ENCODE measurements at regions not wholly inside any gene's neighbourhood (a gene's known extent, or its start where the extent isn't known, plus 50 kb on each side); places are given as distances from the start of the nearest gene placed in this dataset.

DNA sequence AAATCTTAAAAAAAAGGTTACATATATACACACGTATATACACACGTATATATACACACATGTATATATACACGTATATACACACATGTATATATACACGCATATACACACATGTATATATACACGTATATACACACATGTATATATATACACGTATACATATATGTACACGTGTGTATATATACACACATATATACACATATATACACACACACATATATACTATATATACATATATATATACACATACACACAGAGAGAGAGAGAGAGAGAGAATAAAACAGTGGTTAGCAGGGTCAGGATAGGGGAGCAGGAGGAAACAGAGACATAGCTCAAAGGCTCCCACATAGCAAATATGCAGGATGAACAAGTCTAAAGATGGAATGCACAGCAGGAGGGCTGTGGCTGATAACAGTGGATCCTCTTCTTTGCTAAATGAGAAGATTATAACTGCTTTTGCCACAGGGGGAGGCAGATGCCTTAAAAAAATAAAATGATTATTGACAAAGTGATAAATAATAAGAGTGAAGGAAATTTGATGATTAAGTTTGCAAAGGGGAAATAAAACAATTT, 714.5 kb downstream of the UQCRFS1 start (continued):
- TF ChIP-seq, protein P1, sequence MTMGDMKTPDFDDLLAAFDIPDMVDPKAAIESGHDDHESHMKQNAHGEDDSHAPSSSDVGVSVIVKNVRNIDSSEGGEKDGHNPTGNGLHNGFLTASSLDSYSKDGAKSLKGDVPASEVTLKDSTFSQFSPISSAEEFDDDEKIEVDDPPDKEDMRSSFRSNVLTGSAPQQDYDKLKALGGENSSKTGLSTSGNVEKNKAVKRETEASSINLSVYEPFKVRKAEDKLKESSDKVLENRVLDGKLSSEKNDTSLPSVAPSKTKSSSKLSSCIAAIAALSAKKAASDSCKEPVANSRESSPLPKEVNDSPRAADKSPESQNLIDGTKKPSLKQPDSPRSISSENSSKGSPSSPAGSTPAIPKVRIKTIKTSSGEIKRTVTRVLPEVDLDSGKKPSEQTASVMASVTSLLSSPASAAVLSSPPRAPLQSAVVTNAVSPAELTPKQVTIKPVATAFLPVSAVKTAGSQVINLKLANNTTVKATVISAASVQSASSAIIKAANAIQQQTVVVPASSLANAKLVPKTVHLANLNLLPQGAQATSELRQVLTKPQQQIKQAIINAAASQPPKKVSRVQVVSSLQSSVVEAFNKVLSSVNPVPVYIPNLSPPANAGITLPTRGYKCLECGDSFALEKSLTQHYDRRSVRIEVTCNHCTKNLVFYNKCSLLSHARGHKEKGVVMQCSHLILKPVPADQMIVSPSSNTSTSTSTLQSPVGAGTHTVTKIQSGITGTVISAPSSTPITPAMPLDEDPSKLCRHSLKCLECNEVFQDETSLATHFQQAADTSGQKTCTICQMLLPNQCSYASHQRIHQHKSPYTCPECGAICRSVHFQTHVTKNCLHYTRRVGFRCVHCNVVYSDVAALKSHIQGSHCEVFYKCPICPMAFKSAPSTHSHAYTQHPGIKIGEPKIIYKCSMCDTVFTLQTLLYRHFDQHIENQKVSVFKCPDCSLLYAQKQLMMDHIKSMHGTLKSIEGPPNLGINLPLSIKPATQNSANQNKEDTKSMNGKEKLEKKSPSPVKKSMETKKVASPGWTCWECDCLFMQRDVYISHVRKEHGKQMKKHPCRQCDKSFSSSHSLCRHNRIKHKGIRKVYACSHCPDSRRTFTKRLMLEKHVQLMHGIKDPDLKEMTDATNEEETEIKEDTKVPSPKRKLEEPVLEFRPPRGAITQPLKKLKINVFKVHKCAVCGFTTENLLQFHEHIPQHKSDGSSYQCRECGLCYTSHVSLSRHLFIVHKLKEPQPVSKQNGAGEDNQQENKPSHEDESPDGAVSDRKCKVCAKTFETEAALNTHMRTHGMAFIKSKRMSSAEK (CRISPR knock-in tag; IDR thresholded peaks at IDR 0.05; ENCODE audit: borderline replicate concordance) = no peak
- TF ChIP-seq, protein P2, sequence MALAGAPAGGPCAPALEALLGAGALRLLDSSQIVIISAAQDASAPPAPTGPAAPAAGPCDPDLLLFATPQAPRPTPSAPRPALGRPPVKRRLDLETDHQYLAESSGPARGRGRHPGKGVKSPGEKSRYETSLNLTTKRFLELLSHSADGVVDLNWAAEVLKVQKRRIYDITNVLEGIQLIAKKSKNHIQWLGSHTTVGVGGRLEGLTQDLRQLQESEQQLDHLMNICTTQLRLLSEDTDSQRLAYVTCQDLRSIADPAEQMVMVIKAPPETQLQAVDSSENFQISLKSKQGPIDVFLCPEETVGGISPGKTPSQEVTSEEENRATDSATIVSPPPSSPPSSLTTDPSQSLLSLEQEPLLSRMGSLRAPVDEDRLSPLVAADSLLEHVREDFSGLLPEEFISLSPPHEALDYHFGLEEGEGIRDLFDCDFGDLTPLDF (CRISPR knock-in tag; IDR thresholded peaks at IDR 0.05) = no peak
- TF ChIP-seq, protein P3, sequence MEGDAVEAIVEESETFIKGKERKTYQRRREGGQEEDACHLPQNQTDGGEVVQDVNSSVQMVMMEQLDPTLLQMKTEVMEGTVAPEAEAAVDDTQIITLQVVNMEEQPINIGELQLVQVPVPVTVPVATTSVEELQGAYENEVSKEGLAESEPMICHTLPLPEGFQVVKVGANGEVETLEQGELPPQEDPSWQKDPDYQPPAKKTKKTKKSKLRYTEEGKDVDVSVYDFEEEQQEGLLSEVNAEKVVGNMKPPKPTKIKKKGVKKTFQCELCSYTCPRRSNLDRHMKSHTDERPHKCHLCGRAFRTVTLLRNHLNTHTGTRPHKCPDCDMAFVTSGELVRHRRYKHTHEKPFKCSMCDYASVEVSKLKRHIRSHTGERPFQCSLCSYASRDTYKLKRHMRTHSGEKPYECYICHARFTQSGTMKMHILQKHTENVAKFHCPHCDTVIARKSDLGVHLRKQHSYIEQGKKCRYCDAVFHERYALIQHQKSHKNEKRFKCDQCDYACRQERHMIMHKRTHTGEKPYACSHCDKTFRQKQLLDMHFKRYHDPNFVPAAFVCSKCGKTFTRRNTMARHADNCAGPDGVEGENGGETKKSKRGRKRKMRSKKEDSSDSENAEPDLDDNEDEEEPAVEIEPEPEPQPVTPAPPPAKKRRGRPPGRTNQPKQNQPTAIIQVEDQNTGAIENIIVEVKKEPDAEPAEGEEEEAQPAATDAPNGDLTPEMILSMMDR (IDR thresholded peaks at IDR 0.05) = no peak
- TF ChIP-seq RELA (CRISPR knock-in tag; IDR thresholded peaks at IDR 0.05; ENCODE audit: borderline replicate concordance) (no peak), NR2C2 (CRISPR knock-in tag; IDR thresholded peaks at IDR 0.05) (no peak)

DNA sequence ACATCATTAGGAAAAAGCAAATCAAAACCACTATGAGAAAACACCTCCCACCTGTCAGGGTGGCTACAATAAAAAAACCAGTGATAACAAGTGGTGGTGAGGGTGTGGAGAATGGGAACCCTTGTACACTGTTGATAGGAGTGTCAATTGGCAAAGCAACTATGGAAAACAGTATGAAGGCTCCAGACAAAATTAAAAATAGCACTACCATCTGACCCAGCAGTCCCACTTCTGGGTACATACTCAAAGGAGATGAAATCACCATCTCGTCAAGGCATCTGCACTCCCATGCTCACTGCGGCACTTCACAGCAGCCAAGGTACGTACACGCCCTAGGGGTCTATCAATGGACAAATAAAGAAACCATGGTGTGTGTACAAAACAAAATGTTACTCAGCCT, 715.1 kb downstream of the UQCRFS1 start:
- Mint-ChIP-seq H3K36me3 (no peaks in the 10 kb centered on the region), H3K9me3 (no peaks in the 10 kb centered on the region), H3K4me3 (no peak overlapping the region), H3K27ac (no peak overlapping the region), H3K27me3 (ENCODE audit: low read depth) (no peaks in the 10 kb centered on the region), H3K4me1 (peaks cover 48% of the 10 kb centered on the region)
- TF ChIP-seq, protein P4, sequence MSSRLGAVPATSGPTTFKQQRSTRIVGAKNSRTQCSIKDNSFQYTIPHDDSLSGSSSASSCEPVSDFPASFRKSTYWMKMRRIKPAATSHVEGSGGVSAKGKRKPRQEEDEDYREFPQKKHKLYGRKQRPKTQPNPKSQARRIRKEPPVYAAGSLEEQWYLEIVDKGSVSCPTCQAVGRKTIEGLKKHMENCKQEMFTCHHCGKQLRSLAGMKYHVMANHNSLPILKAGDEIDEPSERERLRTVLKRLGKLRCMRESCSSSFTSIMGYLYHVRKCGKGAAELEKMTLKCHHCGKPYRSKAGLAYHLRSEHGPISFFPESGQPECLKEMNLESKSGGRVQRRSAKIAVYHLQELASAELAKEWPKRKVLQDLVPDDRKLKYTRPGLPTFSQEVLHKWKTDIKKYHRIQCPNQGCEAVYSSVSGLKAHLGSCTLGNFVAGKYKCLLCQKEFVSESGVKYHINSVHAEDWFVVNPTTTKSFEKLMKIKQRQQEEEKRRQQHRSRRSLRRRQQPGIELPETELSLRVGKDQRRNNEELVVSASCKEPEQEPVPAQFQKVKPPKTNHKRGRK (CRISPR knock-in tag; IDR thresholded peaks at IDR 0.05; ENCODE audit: borderline replicate concordance) = no peak
- TF ChIP-seq, protein P5, sequence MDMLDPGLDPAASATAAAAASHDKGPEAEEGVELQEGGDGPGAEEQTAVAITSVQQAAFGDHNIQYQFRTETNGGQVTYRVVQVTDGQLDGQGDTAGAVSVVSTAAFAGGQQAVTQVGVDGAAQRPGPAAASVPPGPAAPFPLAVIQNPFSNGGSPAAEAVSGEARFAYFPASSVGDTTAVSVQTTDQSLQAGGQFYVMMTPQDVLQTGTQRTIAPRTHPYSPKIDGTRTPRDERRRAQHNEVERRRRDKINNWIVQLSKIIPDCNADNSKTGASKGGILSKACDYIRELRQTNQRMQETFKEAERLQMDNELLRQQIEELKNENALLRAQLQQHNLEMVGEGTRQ (CRISPR knock-in tag; IDR thresholded peaks at IDR 0.05) = no peak
- TF ChIP-seq ZNF423 (CRISPR knock-in tag; IDR thresholded peaks at IDR 0.05) (no peak), ZNF396 (CRISPR knock-in tag; IDR thresholded peaks at IDR 0.05; ENCODE audit: borderline replicate concordance) (no peak), ZNF138 (CRISPR knock-in tag; conservative IDR thresholded peaks at IDR 0.05) (no peak), TEAD4 (CRISPR knock-in tag; IDR thresholded peaks at IDR 0.05) (no peak), ATF1 (CRISPR knock-in tag; IDR thresholded peaks at IDR 0.05) (no peak), HMGA2 (CRISPR knock-in tag; IDR thresholded peaks at IDR 0.05) (no peak), NFE2L1 (CRISPR knock-in tag; IDR thresholded peaks at IDR 0.05) (no peak), FOXK1 (CRISPR knock-in tag; IDR thresholded peaks at IDR 0.05) (no peak), KAT7 (CRISPR knock-in tag; IDR thresholded peaks at IDR 0.05; ENCODE audit: borderline replicate concordance) (no peak), NR3C1 (CRISPR knock-in tag; conservative IDR thresholded peaks at IDR 0.05; ENCODE audit: low read depth) (no peak), ZNF317 (CRISPR knock-in tag; IDR thresholded peaks at IDR 0.05; ENCODE audit: borderline replicate concordance, low read depth) (no peak), JUN (CRISPR knock-in tag; IDR thresholded peaks at IDR 0.05) (no peak), GABPB1 (CRISPR knock-in tag; IDR thresholded peaks at IDR 0.05) (no peak)
- TF ChIP-seq, protein P6, sequence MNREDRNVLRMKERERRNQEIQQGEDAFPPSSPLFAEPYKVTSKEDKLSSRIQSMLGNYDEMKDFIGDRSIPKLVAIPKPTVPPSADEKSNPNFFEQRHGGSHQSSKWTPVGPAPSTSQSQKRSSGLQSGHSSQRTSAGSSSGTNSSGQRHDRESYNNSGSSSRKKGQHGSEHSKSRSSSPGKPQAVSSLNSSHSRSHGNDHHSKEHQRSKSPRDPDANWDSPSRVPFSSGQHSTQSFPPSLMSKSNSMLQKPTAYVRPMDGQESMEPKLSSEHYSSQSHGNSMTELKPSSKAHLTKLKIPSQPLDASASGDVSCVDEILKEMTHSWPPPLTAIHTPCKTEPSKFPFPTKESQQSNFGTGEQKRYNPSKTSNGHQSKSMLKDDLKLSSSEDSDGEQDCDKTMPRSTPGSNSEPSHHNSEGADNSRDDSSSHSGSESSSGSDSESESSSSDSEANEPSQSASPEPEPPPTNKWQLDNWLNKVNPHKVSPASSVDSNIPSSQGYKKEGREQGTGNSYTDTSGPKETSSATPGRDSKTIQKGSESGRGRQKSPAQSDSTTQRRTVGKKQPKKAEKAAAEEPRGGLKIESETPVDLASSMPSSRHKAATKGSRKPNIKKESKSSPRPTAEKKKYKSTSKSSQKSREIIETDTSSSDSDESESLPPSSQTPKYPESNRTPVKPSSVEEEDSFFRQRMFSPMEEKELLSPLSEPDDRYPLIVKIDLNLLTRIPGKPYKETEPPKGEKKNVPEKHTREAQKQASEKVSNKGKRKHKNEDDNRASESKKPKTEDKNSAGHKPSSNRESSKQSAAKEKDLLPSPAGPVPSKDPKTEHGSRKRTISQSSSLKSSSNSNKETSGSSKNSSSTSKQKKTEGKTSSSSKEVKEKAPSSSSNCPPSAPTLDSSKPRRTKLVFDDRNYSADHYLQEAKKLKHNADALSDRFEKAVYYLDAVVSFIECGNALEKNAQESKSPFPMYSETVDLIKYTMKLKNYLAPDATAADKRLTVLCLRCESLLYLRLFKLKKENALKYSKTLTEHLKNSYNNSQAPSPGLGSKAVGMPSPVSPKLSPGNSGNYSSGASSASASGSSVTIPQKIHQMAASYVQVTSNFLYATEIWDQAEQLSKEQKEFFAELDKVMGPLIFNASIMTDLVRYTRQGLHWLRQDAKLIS (CRISPR knock-in tag; IDR thresholded peaks at IDR 0.05; ENCODE audit: borderline replicate concordance) = no peak
- TF ChIP-seq, protein P7, sequence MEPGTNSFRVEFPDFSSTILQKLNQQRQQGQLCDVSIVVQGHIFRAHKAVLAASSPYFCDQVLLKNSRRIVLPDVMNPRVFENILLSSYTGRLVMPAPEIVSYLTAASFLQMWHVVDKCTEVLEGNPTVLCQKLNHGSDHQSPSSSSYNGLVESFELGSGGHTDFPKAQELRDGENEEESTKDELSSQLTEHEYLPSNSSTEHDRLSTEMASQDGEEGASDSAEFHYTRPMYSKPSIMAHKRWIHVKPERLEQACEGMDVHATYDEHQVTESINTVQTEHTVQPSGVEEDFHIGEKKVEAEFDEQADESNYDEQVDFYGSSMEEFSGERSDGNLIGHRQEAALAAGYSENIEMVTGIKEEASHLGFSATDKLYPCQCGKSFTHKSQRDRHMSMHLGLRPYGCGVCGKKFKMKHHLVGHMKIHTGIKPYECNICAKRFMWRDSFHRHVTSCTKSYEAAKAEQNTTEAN (CRISPR knock-in tag; IDR thresholded peaks at IDR 0.05) = no peak
- ChIA-PET CTCF (no interaction called here), POLR2A (no interaction called here)
- ATAC-seq (no peak), DNase-seq (ENCODE audit: low spot score) (no peak)

Measured in WTC11 (cell line).